Skeletal muscle satellite cell (primary cell): ENCODE measurements at regions not wholly inside any gene's neighbourhood (a gene's known extent, or its start where the extent isn't known, plus 50 kb on each side); places are given as distances from the start of the nearest gene placed in this dataset. TPM values are rescaled to one million over a fixed set of nuclear protein-coding genes. Genes with fewer than 3 reads are reported as not detected.

ENCODE experiments used
- H3K27me3 ChIP-seq: 2 replicates; pipeline ENCODE4 v1.7.0; 2013; ENCODE audit warnings: low read length; ENCODE audit not compliant: control insufficient read depth, insufficient read depth
- H3K36me3 ChIP-seq: 2 replicates; pipeline ENCODE4 v1.7.0; 2013; ENCODE audit warnings: mild to moderate bottlenecking, control low read depth, low read length; ENCODE audit not compliant: insufficient read depth
- H3K4me1 ChIP-seq: 2 replicates; pipeline ENCODE4 v1.7.0; 2013; ENCODE audit warnings: low read length; ENCODE audit not compliant: control insufficient read depth, insufficient read depth
- H3K4me2 ChIP-seq: 2 replicates; pipeline ENCODE4 v1.7.0; 2013; ENCODE audit warnings: mild to moderate bottlenecking, low read length
- H3K4me3 ChIP-seq: 2 replicates; pipeline ENCODE4 v1.7.0; 2013; ENCODE audit warnings: low read length
- H3K9ac ChIP-seq: 2 replicates; pipeline ENCODE4 v1.7.0; 2013; ENCODE audit warnings: mild to moderate bottlenecking, low read depth, low read length, moderate library complexity
- H3K9me3 ChIP-seq: replicated peaks from 2 replicates; pipeline ENCODE4 v1.7.0; 2013; ENCODE audit warnings: mild to moderate bottlenecking, control low read depth, low read length
- small RNA-seq: library from RNA; depleted of rRNA; stranded (forward); fragments of <200 nt; gene quantifications from one replicate; pipeline ENCODE3, GENCODE V24; 2012

DNA sequence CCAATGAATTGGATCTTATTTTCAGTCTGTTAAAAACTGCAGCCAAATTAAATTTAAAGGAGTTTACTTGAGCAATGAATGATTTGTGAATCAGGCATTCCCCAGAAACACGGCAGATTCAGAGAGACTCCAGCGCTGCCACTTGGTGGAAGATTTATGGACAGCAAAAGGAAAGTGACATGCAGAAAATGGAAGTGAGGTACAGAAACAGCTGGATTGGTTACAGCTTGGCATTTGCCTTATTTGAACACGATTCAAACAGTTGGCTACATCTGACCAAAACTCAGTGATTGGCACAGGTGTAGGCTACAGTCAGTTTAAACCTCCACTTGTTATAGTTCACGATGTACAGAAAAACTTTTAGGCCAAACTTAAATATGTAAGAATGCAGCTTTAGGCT lies 257.6 kb upstream of the IMPG1 start:
- Histone ChIP-seq H3K4me2 (no peak overlapping the region), H3K4me1 (no peaks in the 10 kb centered on the region), H3K4me3 (no peak overlapping the region), H3K9me3 (no peaks in the 10 kb centered on the region), H3K27me3 (no peaks in the 10 kb centered on the region), H3K9ac (no peak overlapping the region), H3K36me3 (no peaks in the 10 kb centered on the region)

GRCh38 chr6:76326871-76327270 lies 254.4 kb upstream of the IMPG1 start:
- Histone ChIP-seq H3K4me3 (no peak overlapping the region), H3K36me3 (no peaks in the 10 kb centered on the region), H3K27me3 (no peaks in the 10 kb centered on the region), H3K4me2 (no peak overlapping the region), H3K9me3 (no peaks in the 10 kb centered on the region), H3K9ac (no peak overlapping the region), H3K4me1 (no peaks in the 10 kb centered on the region)

Small RNA genes lying in the stretch of these regions (small RNA-seq; reads per million reads assigned to genes)
- gene AL365222.1 (not detected), gene RNU6-261P (not detected), gene RNU6-84P (not detected)
